Stomach (tissue), 8 donors: ENCODE measurements at regions not wholly inside any gene's neighbourhood (a gene's known extent, or its start where the extent isn't known, plus 50 kb on each side); places are given as distances from the start of the nearest gene placed in this dataset.

ENCODE experiments used
- DNase-seq, 2 donors: peaks; one replicate each; pipeline versions ENCODE4 v3.0.0 to v3.0.0-alpha.2; 2013 to 2019
- H3K27ac ChIP-seq, 5 donors: fragments of 200-600 bp in 4 of 5; sonication (generic) in 4 of 5; one replicate each; pipeline ENCODE4 v1.5.1; 2013 to 2019; ENCODE audit warnings: mild to moderate bottlenecking in 1 of 5, moderate library complexity in 1 of 5
- H3K27me3 ChIP-seq, 3 donors: fragments of 200-600 bp; sonication (generic); one replicate each; pipeline ENCODE4 v1.5.1; 2017 to 2019; ENCODE audit warnings: mixed run types in 1 of 3
- H3K36me3 ChIP-seq, 4 donors: fragments of 200-600 bp; sonication (generic); 1 replicate in 3 of 4; 2 replicates in 1 of 4; pipeline ENCODE4 v1.5.1; 2016 to 2019
- H3K4me1 ChIP-seq, 4 donors: fragments of 200-600 bp; sonication (generic); one replicate each; pipeline ENCODE4 v1.5.1; 2016 to 2019
- H3K4me3 ChIP-seq, 4 donors: fragments of 200-600 bp; sonication (generic) in 3 of 4; one replicate each; pipeline ENCODE4 v1.5.1; 2016 to 2019; ENCODE audit warnings: mild to moderate bottlenecking in 1 of 4
- H3K9me3 ChIP-seq, 4 donors: fragments of 200-600 bp; sonication (generic); one replicate each; pipeline ENCODE4 v1.5.1; 2016 to 2019
- EP300 ChIP-seq: sonication (generic); formaldehyde crosslinking; IDR thresholded peaks from one replicate; pipeline ENCODE4 v1.6.1; 2017; ENCODE audit warnings: antibody characterized with exemption
- POLR2A ChIP-seq, 4 donors: fragments of 450-650 bp; IDR thresholded peaks; one replicate each; pipeline ENCODE4 v1.6.1; 2016; ENCODE audit warnings: antibody characterized with exemption in 4 of 4, control low read depth in 2 of 4, mild to moderate bottlenecking in 1 of 4, moderate library complexity in 1 of 4
- POLR2AphosphoS5 ChIP-seq, 3 donors: sonication (generic); formaldehyde crosslinking; IDR thresholded peaks; one replicate each; pipeline ENCODE4 v1.6.1; 2016; ENCODE audit warnings: antibody characterized with exemption in 3 of 3
- WGBS, 5 donors: extraction: QIAGEN DNeasy Blood & Tissue Kit in 3 of 5; methylation state at CpG; one replicate each; pipeline versions ENCODE4 v1.1.5 to v1.1.7; 2013 to 2018; 5-methylcytosine and 5-hydroxymethylcytosine counted together
- intact Hi-C: fragments of 100-400 bp; cut with DNase I; formaldehyde crosslinking; loops from one replicate; pipeline ENCODE4 v1.15.1; 2023; ENCODE audit warnings: low total_unique reads
- TF ChIP-seq, protein P1 (sequence below), 7 experiments: fragments of 450-650 bp in 4 of 7; fragments of 200-600 bp in 3 of 7; sonication (generic) in 3 of 7; IDR thresholded peaks; one replicate each; pipeline ENCODE4 v1.5.1; 2016 to 2019; ENCODE audit warnings: antibody characterized with exemption in 7 of 7, control low read depth in 2 of 7, mild to moderate bottlenecking in 1 of 7
- donor health status: healthy with polysubstance abuse.
- donor health status: Bipolar disorder and iron deficiency.
- donor health status: healthy.

DNA sequence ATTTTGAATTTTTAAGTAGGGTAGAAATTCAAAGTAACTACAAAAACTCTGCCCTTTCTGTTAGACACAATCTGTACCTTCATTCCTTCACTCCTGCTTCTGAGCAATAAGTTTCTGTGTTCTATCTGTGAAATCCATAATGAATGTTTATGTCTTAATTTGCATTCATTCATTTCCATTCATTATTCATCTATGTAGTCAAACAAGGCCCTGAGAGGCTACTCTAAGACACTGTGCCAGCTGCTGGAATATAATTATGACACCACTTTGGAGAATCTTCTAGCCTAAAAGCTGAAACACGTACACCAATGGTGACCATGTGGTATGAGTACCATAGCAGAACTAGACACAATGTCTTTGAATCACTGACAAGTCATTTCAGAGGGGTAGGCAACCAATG is 199.9 kb upstream of the FAR2 start:
- no peaks in the 10 kb centered on the region for H3K9me3 ChIP-seq
- no peak for DNase-seq
- no peaks in the 10 kb centered on the region for H3K36me3 ChIP-seq
- TF ChIP-seq, protein P1, sequence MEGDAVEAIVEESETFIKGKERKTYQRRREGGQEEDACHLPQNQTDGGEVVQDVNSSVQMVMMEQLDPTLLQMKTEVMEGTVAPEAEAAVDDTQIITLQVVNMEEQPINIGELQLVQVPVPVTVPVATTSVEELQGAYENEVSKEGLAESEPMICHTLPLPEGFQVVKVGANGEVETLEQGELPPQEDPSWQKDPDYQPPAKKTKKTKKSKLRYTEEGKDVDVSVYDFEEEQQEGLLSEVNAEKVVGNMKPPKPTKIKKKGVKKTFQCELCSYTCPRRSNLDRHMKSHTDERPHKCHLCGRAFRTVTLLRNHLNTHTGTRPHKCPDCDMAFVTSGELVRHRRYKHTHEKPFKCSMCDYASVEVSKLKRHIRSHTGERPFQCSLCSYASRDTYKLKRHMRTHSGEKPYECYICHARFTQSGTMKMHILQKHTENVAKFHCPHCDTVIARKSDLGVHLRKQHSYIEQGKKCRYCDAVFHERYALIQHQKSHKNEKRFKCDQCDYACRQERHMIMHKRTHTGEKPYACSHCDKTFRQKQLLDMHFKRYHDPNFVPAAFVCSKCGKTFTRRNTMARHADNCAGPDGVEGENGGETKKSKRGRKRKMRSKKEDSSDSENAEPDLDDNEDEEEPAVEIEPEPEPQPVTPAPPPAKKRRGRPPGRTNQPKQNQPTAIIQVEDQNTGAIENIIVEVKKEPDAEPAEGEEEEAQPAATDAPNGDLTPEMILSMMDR (IDR thresholded peaks at IDR 0.05): no peak
- TF ChIP-seq POLR2A (IDR thresholded peaks at IDR 0.05): no peak
- TF ChIP-seq EP300: no peak
- no peak for TF ChIP-seq POLR2AphosphoS5 (IDR thresholded peaks at IDR 0.05)
- intact Hi-C loops: no loop called here
- H3K27me3 ChIP-seq: no peaks in the 10 kb centered on the region
- H3K4me3 ChIP-seq: no peak overlapping the region
- 82 to 95% (median 90%) methylated on average over 1 of the region's 1 CpG for WGBS, 5 donors
- no peak overlapping the region for H3K27ac ChIP-seq
- H3K4me1 ChIP-seq: no peaks in the 10 kb centered on the region

DNA sequence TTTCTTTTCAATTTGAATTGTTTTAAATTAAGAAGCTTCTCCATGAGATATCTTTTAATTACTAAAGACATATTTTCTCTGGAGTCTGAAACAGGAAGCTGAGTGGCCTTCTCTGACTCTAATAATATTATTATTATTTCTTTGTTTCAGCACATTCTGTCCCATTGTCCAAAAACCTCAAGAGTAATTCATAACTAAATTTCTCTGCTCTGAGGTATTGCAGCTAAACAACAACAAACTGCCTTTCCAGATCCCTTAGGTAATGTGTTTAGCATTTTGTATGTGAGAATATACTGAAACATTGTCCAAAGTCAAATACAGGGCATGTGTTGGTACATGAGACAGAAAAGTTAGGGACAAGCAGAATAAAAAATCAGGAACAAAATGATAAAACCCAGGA is 199.0 kb upstream of the FAR2 start:
- H3K36me3 ChIP-seq: no peaks in the 10 kb centered on the region
- intact Hi-C loops: no loop called here
- H3K27me3 ChIP-seq: no peaks in the 10 kb centered on the region
- no peaks in the 10 kb centered on the region for H3K4me1 ChIP-seq
- H3K27ac ChIP-seq: no peak overlapping the region
- TF ChIP-seq, protein P1 (IDR thresholded peaks at IDR 0.05): no peak
- TF ChIP-seq POLR2A (IDR thresholded peaks at IDR 0.05) (no peak), POLR2AphosphoS5 (IDR thresholded peaks at IDR 0.05) (no peak), EP300 (no peak)
- DNase-seq: no peak
- H3K4me3 ChIP-seq: no peak overlapping the region
- H3K9me3 ChIP-seq: no peaks in the 10 kb centered on the region

DNA sequence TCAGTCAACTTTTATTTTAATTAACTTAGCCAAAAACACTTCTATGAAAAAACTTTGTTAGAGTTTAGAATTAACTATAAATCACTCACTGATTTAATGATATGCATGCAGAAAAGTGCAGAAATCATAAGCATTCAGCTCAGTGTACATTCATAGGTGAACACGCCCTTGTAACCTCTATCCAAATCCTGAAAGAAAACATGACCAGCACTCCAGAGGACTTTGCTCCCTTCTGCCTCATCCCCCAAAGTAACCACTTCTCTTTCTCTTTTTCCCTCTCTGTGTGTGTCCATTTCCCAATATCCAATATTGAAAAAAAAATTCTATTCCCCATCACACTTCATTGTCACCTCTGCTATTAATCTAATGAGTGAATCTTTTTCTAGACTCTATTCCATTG is 197.1 kb upstream of the FAR2 start:
- Histone ChIP-seq H3K27ac (no peak overlapping the region), H3K36me3 (no peaks in the 10 kb centered on the region), H3K9me3 (no peaks in the 10 kb centered on the region), H3K4me1 (no peaks in the 10 kb centered on the region), H3K27me3 (no peaks in the 10 kb centered on the region), H3K4me3 (no peak overlapping the region)
- intact Hi-C loops: no loop called here
- TF ChIP-seq POLR2AphosphoS5 (IDR thresholded peaks at IDR 0.05) (no peak), EP300 (no peak), POLR2A (IDR thresholded peaks at IDR 0.05) (no peak)
- TF ChIP-seq, protein P1 (IDR thresholded peaks at IDR 0.05): no peak
- WGBS, 5 donors: 41 to 81% (median 64%) methylated on average over 1 of the region's 1 CpG
- no peak for DNase-seq

DNA sequence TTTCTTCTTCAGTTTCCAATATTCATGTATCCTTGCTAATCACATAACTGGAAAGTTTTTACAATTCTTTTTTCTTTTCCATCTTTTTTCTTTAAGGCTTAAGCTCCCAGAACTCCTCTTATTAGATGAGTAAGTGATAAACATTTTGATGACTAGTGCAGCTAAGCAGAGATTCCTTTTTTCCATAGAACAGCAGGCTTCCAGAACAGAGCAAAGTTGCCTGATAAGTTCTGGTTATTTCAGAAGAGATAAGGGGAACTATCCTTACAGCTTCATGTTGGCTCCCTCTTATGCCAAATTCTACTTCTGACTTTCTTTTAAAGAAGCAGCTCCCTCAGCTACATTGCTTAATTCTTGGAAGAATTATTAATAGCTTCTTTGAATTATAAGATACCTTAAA is 194.7 kb upstream of the FAR2 start:
- intact Hi-C loops: no loop called here
- H3K27me3 ChIP-seq: no peaks in the 10 kb centered on the region

DNA sequence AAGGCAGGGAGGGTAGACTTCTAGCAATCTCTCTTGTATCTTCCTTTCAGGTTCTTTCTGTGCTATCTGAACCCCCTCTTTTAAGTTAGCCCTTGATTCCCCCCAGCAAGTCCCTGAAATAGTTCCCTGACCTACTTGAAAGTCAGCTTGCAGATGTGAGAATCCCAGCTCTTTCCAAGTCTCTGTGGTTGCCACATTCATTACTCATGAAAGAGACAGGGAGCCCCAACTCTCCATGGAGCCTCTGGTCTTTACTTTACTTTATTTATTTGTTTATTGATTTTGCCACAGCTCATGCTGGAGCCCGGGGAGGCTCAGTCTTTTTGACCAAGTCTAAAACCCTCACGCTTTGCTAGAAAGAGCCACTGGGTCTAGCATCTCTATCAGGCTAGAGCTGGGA is 193.6 kb upstream of the FAR2 start:
- Histone ChIP-seq H3K9me3 (no peaks in the 10 kb centered on the region), H3K36me3 (no peaks in the 10 kb centered on the region), H3K27me3 (no peaks in the 10 kb centered on the region), H3K4me1 (no peaks in the 10 kb centered on the region), H3K27ac (no peak overlapping the region), H3K4me3 (no peak overlapping the region)
- WGBS, 5 donors: 66 to 75% (median 72%) methylated on average over 2 of the region's 2 CpGs
- intact Hi-C loops: no loop called here
- TF ChIP-seq POLR2AphosphoS5 (IDR thresholded peaks at IDR 0.05) (no peak), EP300 (no peak)
- TF ChIP-seq, protein P1 (IDR thresholded peaks at IDR 0.05): no peak
- no peak for DNase-seq

More for the DNA sequence above, 194.7 kb upstream of the FAR2 start:
- Histone ChIP-seq H3K27ac (no peak overlapping the region), H3K36me3 (no peaks in the 10 kb centered on the region), H3K9me3 (no peaks in the 10 kb centered on the region), H3K4me3 (no peak overlapping the region), H3K4me1 (no peaks in the 10 kb centered on the region)
- TF ChIP-seq EP300: no peak
- no peak for TF ChIP-seq POLR2AphosphoS5 (IDR thresholded peaks at IDR 0.05)
- DNase-seq: no peak
